Astrocyte (in vitro differentiated cells and primary cell): ENCODE measurements at regions not wholly inside any gene's neighbourhood (a gene's known extent, or its start where the extent isn't known, plus 50 kb on each side); places are given as distances from the start of the nearest gene placed in this dataset.

Experiments
- DNase-seq: peaks from one replicate; pipeline ENCODE4 v3.0.0-alpha.2; 2010; ENCODE audit warnings: low read depth
- FAIRE-seq: peaks from 2 replicates; lab custom pipeline; 2011; peaks lifted over from hg19 to GRCh38; lab: Jason Lieb, UNC
- H2AFZ ChIP-seq: 2 replicates; pipeline ENCODE4 v1.6.0; 2012; ENCODE audit warnings: low read depth, low read length, inconsistent platforms
- H3K27ac ChIP-seq: 2 replicates; pipeline ENCODE4 v1.5.1; 2011; ENCODE audit warnings: low read depth, low read length, inconsistent platforms
- H3K27me3 ChIP-seq: 2 replicates; pipeline ENCODE4 v1.6.0; 2011; ENCODE audit warnings: low read length, inconsistent platforms; ENCODE audit not compliant: insufficient read depth
- H3K36me3 ChIP-seq: 2 replicates; pipeline ENCODE4 v1.5.1; 2011; ENCODE audit warnings: low read length, inconsistent platforms; ENCODE audit not compliant: insufficient read depth
- H3K4me1 ChIP-seq: 2 replicates; pipeline ENCODE4 v1.5.1; 2011; ENCODE audit warnings: low read length, inconsistent platforms; ENCODE audit not compliant: insufficient read depth
- H3K4me2 ChIP-seq: 2 replicates; pipeline ENCODE4 v1.6.0; 2012; ENCODE audit warnings: low read length, inconsistent platforms
- H3K4me3 ChIP-seq: 2 replicates; pipeline ENCODE4 v1.5.1; 2011; ENCODE audit warnings: low read depth, mild to moderate bottlenecking, low read length, inconsistent platforms; ENCODE audit not compliant: insufficient read depth
- H3K79me2 ChIP-seq: 2 replicates; pipeline ENCODE4 v1.6.0; 2012; ENCODE audit warnings: mild to moderate bottlenecking, low read length, inconsistent platforms; ENCODE audit not compliant: insufficient read depth
- H3K9ac ChIP-seq: 2 replicates; pipeline ENCODE4 v1.6.0; 2012; ENCODE audit warnings: mild to moderate bottlenecking, low read length, inconsistent platforms
- H3K9me3 ChIP-seq: 2 replicates; pipeline ENCODE4 v1.5.1; 2012; ENCODE audit warnings: low read depth, mild to moderate bottlenecking, low read length, inconsistent platforms; ENCODE audit not compliant: insufficient read depth
- H4K20me1 ChIP-seq: 2 replicates; pipeline ENCODE4 v1.6.0; 2012; ENCODE audit warnings: low read length, inconsistent platforms; ENCODE audit not compliant: insufficient read depth
- H3K27ac Mint-ChIP-seq: one replicate; pipeline ENCODE4 v1.8.0; 2021; ENCODE audit warnings: mild to moderate bottlenecking, mixed read lengths; ENCODE audit not compliant: unreplicated experiment
- H3K27me3 Mint-ChIP-seq: one replicate; pipeline ENCODE4 v1.8.0; 2021; ENCODE audit warnings: low read depth, mixed read lengths; ENCODE audit not compliant: unreplicated experiment
- H3K36me3 Mint-ChIP-seq: one replicate; pipeline ENCODE4 v1.8.0; 2021; ENCODE audit warnings: low read depth, mixed read lengths; ENCODE audit not compliant: unreplicated experiment
- H3K4me1 Mint-ChIP-seq: one replicate; pipeline ENCODE4 v1.8.0; 2021; ENCODE audit warnings: low read depth, mixed read lengths; ENCODE audit not compliant: unreplicated experiment
- H3K4me3 Mint-ChIP-seq: one replicate; pipeline ENCODE4 v1.8.0; 2021; ENCODE audit warnings: mild to moderate bottlenecking, moderate library complexity, mixed read lengths; ENCODE audit not compliant: unreplicated experiment
- H3K9me3 Mint-ChIP-seq: one replicate; pipeline ENCODE4 v1.8.0; 2021; ENCODE audit warnings: mild to moderate bottlenecking, mixed read lengths; ENCODE audit not compliant: unreplicated experiment
- CTCF ChIP-seq: IDR thresholded peaks from 2 replicates; pipeline ENCODE4 v1.5.1; 2011; ENCODE audit warnings: low read depth, mild to moderate bottlenecking, inconsistent platforms, low read length, moderate library complexity; ENCODE audit not compliant: insufficient read depth
- EZH2 ChIP-seq: IDR thresholded peaks from 2 replicates; pipeline ENCODE4 v1.6.1; 2012; ENCODE audit warnings: mild to moderate bottlenecking, low read length, inconsistent platforms; ENCODE audit not compliant: insufficient read depth

GRCh38 chr3:35320646-35321407, 318.5 kb upstream of the ARPP21 start:
- no peak overlapping the region for H2AFZ ChIP-seq
- peaks cover 9% of the 10 kb centered on the region for H3K9me3 Mint-ChIP-seq
- no peak overlapping the region for H3K27ac ChIP-seq
- no peaks in the 10 kb centered on the region for H3K9me3 ChIP-seq
- no peaks in the 10 kb centered on the region for H3K27me3 Mint-ChIP-seq
- no peaks in the 10 kb centered on the region for H4K20me1 ChIP-seq
- H3K4me1 Mint-ChIP-seq, result peaks cover 13% of the 10 kb centered on the region
- H3K4me3 ChIP-seq, result no peak overlapping the region
- FAIRE-seq, result no peak
- H3K79me2 ChIP-seq, result no peaks in the 10 kb centered on the region
- no peak overlapping the region for H3K4me2 ChIP-seq
- no peak overlapping the region for H3K4me3 Mint-ChIP-seq
- H3K27ac Mint-ChIP-seq, result no peak overlapping the region
- H3K36me3 Mint-ChIP-seq, result no peaks in the 10 kb centered on the region
- DNase-seq, result no peak
- no peak for TF ChIP-seq EZH2
- TF ChIP-seq CTCF, result no peak
- peaks cover 4% of the 10 kb centered on the region for H3K4me1 ChIP-seq
- H3K27me3 ChIP-seq, result no peaks in the 10 kb centered on the region
- no peak overlapping the region for H3K9ac ChIP-seq
- no peaks in the 10 kb centered on the region for H3K36me3 ChIP-seq

GRCh38 chr3:35322070-35322469, 317.3 kb upstream of the ARPP21 start:
- Mint-ChIP-seq H3K9me3 (peaks cover 9% of the 10 kb centered on the region), H3K27ac (peak overlapping the region; percentile 16), H3K36me3 (no peaks in the 10 kb centered on the region), H3K27me3 (no peaks in the 10 kb centered on the region), H3K4me1 (peaks cover 13% of the 10 kb centered on the region), H3K4me3 (no peak overlapping the region)
- DNase-seq, result no peak
- peaks cover 4% of the 10 kb centered on the region for H3K4me1 ChIP-seq
- H3K4me3 ChIP-seq, result no peak overlapping the region
- H3K27ac ChIP-seq, result peak overlapping the region; percentile 32
- no peak for FAIRE-seq
- no peak overlapping the region for H3K9ac ChIP-seq
- H3K9me3 ChIP-seq, result no peaks in the 10 kb centered on the region
- peak overlapping the region; percentile 8 for H3K4me2 ChIP-seq
- TF ChIP-seq CTCF (no peak), EZH2 (no peak)
- no peaks in the 10 kb centered on the region for H4K20me1 ChIP-seq
- H3K79me2 ChIP-seq, result no peaks in the 10 kb centered on the region
- H2AFZ ChIP-seq, result no peak overlapping the region
- H3K27me3 ChIP-seq, result no peaks in the 10 kb centered on the region
- H3K36me3 ChIP-seq, result no peaks in the 10 kb centered on the region

GRCh38 chr3:35335703-35336102, 303.6 kb upstream of the ARPP21 start:
- FAIRE-seq, result no peak
- Histone ChIP-seq H3K79me2 (no peaks in the 10 kb centered on the region), H3K36me3 (no peaks in the 10 kb centered on the region), H4K20me1 (no peaks in the 10 kb centered on the region), H3K4me2 (no peak overlapping the region), H3K4me1 (no peaks in the 10 kb centered on the region), H3K4me3 (no peak overlapping the region), H2AFZ (no peak overlapping the region), H3K9ac (no peak overlapping the region), H3K9me3 (no peaks in the 10 kb centered on the region), H3K27me3 (no peaks in the 10 kb centered on the region), H3K27ac (no peak overlapping the region)
- Mint-ChIP-seq H3K27me3 (no peaks in the 10 kb centered on the region), H3K36me3 (no peaks in the 10 kb centered on the region), H3K27ac (no peak overlapping the region), H3K9me3 (no peaks in the 10 kb centered on the region), H3K4me3 (no peak overlapping the region), H3K4me1 (peaks cover 12% of the 10 kb centered on the region)
- TF ChIP-seq CTCF (no peak), EZH2 (no peak)
- no peak for DNase-seq
